ENCODE measurements at regions not wholly inside any gene's neighbourhood (a gene's known extent, or its start where the extent isn't known, plus 50 kb on each side); places are given as distances from the start of the nearest gene placed in this dataset.
"Not testable (repeated sequence)": the region's sequence is repeated elsewhere in the genome, so short reads cannot be mapped to it uniquely, and the experiment has no call there.

DNA sequence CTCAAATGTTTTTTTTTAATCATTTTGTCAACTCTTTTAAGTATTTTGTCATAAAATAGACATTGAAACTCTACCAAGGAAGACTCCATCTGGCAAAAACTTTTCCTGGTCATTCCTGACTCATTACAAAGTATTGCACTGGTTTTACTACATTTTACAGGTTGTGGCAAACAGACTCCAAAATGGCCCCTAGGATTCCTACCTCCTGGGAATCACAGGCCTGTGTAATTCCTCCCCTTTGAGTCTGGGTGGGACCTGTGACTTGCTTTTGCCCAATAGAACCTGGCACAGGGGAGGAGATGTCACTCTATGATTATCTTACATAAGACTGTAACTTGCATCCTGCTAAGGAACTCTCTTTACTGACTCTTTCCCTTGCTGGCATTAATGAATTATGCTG lies 123.6 kb upstream of the KCNJ6 start:
- intact Hi-C loops (cut with micrococcal nuclease): no loop called here

DNA sequence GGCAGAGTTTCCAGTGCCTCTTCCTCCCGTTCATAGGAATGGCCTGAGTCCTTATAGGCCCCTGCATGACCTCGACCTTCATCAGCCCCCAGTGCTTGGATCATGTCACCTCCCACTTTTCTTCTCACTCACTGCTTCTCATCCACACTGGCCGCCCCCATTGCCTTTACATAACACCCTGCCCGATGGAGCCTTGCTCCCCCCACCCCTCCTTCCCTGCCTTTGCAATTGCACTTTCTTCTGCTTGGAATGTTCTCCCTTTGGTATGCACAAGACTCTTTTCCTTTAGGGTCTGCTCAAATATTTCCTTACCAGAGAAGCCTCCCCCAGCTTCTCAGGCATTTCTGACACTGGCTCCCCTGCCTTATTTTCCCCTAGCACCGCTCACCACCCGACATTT lies 125.2 kb upstream of the KCNJ6 start:
- intact Hi-C loops (cut with micrococcal nuclease): no loop called here

DNA sequence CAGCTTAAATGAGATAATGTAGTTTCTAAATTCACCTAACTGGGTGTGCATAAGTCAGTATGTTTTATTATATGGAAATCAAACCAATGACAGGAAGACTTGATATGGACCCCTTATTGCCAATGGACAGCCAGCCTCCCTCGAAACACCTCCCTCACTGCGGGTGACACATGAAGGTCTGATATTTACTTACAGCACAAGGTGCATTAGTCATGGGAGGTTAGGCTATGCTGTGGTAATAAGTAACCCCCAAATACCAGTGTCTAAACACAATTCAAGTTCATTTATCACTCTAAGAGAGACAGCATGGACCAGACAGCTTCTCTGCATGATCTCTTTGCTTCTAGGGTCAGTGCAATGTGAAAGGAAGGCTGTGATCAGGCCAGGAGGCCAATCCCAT lies 126.0 kb upstream of the KCNJ6 start:
- intact Hi-C loops (cut with micrococcal nuclease): no loop called here

DNA sequence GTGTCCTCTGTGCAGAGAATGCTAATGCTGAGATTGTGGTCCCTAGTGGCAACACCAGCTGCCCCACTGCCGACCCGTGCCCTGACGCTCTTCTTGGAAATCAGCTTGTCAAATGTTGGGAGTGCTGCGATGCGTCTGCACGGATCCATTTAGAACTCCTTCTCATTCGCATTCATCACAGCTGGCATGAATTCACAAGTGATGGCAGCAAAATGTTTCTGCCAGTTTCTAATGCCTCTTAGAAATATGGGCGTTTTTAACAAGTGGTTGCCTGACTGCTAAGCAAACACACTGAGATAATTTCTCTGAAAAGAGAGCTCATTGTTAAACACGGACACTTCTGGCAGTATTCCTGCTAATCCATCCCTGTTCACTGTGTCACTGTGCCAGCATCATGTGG lies 131.9 kb upstream of the KCNJ6 start:
- intact Hi-C loops (cut with micrococcal nuclease): no loop called here

DNA sequence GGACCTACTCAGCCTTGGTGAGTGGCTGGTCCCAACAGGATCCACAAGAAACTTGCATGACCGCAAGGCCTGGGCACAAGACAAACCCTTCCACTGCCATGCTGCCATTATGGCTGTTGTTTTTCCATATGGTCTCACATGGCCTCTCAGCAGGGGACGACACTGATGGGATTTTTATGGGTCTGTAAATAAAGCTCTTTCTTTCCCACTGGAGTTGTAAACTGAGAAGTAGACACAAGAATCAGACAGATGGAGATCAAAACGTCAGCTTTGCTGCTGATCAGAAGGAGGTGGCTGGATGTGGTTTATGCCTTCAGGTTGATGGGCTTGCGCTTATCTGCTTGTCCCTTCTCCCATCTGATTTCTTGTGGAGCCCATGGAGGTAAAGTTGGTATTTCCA lies 138.1 kb upstream of the KCNJ6 start:
- intact Hi-C loops (cut with micrococcal nuclease): no loop called here

DNA sequence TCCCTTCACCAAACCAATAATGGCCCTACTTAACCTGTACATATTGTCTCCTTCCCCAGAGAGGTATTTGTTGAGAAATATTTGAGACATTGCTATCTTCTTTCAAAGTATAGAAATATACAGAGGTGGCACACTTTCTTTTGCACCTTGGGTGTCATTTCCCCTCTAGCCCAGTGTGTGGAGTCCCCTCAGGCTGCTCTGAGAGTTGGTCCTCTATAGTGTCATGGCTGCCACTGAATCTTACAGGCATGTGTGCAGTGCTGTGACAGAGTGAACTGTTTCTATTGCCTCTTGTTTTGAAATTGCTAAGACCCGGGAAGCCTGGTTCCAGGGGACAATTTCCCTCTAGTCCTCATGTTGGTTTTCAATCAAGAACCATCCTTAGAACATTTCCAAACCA lies 140.2 kb upstream of the KCNJ6 start:
- intact Hi-C loops (cut with micrococcal nuclease): no loop called here

DNA sequence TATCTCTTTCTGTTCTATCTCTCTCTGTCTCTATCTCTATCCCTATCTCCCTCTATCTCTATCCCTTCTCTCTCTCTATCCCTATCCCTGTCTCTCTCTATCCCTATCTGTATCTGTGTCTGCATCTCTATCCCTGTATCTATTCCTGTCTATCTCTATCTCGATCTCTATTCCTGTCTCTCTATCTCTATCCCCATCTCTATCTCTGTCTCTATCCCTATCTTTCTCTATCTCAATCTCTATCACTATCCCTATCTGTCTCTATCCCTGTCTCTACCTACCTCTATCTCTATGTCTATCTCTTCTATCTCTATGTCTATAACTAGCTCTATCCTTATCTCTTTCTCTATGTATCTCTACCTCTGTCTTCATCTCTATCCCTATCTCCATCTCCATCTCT lies 141.4 kb upstream of the KCNJ6 start:
- intact Hi-C loops (cut with micrococcal nuclease): no loop called here

DNA sequence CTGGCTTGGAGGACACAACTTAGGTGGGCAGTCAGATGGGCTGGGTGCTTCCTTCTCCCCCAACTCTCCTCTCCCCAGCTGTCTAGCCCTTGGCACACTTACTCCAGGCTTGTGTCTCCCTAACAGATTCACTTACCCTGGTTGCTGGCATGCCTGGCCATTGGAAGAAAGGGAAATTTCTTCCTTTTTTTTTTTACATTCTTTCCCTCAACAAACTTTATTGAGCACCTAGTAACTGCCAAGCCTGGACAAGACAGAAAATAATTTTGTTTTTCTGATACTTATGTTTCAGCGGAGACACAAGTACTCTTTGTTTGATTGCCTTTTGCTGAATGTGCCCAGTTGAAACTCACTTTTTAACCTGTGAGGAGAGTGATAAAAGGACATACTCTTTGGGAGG lies 144.3 kb upstream of the KCNJ6 start:
- intact Hi-C loops (cut with micrococcal nuclease): no loop called here

DNA sequence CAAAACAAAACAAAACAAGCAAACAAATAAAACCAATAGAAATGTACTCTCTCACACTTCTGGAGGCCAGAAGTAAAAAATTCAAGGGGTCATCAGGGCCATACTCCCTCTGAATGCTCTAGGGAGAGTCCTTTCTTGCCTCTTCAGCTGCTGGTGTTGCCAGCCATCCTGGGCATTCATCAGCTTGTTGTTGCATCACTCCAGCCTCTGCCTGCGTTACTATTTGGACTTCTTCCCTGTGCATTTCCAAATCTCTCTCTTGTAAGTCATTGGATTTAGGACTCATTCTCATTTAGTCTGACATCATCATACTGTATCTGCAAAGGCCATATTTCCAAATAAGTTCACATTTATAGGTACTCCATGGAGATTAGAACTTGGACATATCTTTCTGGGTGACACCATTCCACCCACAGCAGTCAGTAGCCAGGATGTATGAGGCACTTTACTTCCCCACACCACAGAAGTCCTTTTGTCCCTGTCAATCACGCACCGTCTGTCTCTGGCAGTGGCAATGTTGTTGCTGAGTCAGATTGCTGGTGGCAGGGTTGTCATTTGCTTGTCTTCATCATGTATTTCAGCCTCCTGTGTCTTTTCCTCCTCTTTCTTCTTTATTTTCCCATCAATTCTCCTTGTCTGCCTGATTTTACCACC lies 151.0 kb upstream of the KCNJ6 start:
- intact Hi-C loops (cut with micrococcal nuclease): no loop called here

DNA sequence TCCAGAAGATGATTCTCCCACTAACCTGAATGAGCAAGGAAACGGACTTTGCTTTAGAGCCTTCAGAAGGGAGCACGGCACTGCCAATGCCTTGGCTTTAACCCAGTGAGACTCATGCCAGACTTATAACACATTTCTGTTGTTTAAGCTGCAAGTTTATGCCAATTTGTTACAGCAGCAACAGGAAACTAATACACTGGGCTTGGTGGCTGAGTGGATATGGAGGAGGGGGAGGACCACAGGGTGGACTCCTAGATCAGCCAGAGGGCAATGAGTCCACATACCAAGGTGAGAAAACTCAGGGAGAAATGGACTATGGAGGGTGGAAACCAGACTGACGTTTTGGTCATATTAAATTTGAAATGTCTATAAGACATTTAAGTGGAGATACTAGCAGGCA lies 156.2 kb upstream of the KCNJ6 start:
- intact Hi-C loops (cut with micrococcal nuclease): no loop called here

DNA sequence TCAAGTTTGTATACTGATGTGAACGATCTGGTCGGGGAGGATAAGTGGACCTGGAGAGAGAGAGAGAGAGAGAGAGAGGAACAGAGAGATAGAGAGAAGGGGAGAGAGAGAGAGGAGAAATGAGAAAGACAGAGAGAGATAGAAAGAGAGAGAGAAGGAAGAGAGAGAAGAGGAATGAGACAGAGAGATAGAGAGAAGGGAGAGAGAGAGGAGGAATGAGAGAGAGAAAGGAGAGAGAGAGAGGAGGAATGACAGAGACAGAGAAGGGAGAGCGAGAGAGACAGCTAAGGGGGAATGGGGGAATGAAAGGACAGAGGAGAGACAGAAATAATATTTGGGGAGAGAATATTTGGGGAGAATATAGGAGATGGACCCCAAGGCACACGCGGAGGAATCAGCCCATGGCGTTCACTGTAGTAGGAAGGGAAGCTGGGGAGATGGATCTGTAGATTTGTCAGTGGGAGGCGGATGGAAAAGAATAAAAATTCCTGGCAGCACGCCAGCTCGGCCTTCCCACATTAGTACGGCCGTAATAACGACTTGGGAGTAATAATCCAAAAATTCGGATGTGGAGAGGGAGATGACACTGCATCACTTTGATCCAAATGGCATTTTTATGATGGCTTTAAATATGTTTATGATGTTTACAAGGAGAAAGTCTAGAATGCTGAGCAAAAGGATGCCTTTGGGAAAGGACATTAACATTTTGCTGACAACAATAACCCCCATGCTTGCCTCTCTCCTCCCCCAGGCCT lies 159.8 kb upstream of the KCNJ6 start:
- intact Hi-C loops (cut with micrococcal nuclease): no loop called here

DNA sequence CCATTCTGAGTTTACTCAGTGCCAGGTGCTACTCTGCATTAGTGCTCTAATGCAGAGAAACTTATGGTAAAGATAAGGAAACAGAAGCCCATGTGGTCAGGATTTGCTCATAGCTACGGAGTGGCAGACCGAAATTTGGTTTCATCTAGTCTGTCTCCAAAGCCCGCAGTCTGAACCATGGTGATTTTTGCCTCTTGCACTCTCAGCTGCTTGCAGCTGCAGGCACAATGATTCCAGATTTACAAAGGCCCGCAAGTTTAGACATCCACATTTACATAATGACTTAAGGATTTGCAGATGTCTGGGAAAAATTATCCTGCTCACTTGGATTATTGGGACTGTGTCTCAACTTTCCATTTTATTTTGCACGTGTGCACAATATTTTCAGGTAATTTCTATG lies 161.3 kb upstream of the KCNJ6 start:
- intact Hi-C loops (cut with micrococcal nuclease): no loop called here

DNA sequence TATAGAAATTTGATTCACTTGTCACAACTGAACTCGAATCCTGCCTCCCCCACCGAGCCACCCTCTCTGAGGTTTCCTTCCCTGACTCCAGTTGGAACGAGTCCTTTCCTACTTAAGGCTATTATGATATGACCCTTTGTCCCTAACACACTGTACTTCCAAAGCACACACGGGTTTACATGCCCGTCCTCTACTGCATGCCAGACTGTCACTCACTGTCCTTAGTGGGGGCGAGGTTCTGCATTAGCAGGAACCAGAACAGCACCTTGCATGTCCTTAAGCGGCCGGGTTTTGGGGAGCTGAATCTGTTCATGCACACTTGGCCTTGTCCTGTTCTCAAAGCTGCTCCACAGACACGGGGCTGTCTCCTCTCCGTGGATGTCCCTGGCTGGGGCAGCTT lies 164.6 kb upstream of the KCNJ6 start:
- intact Hi-C loops (cut with micrococcal nuclease): no loop called here

DNA sequence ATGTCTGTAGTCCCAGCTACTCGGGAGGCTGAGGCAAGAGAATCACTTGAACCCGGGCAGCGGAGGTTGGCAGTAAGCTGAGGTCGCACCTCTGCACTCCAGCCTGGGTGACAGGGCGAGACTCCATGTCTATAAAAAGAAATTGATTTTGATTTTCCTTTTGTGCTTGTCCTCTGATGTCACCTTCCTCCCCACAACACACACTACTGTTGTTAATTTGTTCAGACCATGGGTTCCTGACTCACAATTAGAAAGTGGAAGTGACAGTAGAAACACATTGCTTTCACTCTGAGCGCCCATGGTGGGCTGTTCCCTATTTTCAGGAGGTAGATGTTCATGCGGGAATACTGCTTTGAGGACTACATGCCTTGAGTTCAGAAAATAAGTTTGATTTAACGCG lies 165.5 kb upstream of the KCNJ6 start:
- intact Hi-C loops (cut with micrococcal nuclease): no loop called here

DNA sequence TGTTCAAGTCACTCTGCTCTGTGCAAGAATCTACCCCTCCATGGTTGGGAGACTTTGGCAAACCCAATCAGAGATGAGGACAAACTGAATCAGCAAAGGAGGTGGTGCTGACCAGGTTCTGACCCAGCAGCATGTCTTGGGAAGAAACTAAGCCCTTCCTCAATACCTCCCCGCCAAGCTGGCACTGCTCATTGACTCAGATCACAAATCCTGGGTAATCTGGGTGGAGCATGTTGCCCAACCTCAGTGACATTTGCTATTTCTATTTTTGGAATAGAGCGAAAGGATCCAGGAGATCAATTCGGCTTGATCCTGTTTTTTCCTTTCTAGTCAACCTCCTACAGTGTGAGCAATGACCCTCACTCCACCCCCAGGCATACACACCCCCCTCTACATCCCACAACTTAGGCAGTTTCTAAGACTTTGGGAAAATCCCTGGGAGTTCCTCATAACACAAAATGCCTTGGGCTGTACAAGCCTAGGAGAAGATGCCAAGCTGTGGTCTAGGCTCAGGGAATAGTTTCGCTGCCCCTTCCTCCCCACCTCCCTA lies 166.8 kb upstream of the KCNJ6 start:
- intact Hi-C loops (cut with micrococcal nuclease): no loop called here

DNA sequence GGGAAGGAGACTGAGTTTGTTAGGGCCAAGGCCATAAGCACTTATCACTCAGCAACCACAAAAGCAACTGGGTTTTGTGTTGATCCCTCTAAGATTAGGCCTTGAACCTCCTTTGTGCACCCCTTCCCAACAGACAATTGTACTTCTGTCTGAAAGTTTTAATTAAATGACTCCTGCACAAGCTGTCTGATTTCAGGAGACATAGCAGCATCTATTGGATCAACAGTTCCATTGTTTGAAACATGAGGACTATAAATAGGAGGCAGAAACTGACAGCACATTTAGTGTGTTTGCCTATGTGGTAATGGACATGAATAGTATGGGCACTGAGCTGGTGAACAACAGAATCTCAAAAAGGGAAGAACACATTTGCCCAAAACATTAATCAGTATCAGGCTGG lies 167.3 kb upstream of the KCNJ6 start:
- intact Hi-C loops (cut with micrococcal nuclease): no loop called here

DNA sequence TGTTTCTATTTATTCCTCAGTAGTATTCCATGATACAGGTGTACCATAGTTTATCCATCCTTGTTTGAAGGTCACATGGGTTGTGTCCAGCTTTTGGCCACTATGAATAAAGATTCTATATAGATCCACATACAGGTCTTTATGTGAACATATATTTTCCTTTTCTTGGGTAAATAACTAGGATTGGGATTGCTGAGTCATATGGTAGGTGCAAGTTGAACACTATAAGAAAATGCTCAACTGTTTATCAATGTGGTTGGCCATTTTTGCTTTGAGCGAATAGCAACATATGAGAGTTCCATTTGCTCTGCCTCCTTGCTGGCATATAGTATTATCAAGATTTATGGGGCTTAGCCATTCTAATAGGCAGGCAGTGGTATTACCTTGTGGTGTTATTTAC lies 170.2 kb upstream of the KCNJ15 start:
- intact Hi-C loops (cut with micrococcal nuclease): no loop called here

DNA sequence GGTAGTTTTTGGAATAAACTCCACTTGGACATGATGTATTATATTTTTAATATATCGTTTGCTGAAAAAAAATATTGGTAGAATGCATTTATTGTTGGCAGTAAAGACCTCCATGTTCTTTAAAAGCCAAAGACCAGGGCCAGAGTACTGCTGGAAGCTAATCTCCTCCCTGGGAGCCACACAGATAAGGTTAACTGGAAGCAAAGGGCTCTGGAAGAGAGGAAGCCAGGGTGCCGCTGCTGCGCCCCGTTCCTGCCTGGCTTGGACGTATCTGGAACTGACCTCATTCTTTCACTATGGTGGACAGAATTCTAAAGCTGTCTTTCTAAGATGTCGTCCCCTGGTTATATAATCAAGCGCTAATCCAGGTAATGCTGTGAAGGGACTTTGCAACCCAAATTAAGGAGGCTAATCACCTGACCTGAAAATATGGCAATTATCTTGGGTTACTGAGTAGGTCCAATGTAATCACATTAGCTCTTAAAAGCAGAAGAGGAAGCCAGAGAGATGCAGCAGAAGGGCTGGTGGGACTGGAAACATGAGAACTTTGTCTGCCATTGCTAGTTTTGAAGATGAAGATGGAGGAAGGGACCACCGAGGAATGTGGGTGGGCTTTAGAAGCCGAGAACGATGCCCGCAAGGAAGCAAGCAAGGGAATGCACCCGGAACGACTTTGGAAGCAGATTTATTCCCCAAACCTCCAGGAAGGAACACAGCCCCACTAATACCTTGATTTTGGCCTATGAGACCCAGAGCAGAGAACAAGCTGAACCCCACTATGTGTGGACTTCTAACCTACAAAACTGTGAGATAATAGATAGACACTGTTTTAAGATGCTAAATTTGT lies 167.7 kb upstream of the KCNJ15 start:
- intact Hi-C loops (cut with micrococcal nuclease): no loop called here

DNA sequence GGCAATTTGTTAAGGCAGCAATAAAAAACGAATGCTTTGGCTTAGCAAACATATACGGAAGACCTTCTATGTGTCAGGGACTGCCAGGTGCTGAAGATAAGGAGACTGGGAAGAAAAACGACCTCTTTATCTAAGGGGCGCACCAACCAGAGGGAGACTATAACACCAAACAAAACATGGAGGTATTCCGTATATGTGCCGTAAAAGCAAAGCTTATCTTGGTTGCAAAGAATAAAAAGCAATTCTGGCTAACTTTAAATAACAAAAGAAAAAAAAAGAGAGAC lies 167.1 kb upstream of the KCNJ15 start:
- intact Hi-C loops (cut with micrococcal nuclease): no loop called here

DNA sequence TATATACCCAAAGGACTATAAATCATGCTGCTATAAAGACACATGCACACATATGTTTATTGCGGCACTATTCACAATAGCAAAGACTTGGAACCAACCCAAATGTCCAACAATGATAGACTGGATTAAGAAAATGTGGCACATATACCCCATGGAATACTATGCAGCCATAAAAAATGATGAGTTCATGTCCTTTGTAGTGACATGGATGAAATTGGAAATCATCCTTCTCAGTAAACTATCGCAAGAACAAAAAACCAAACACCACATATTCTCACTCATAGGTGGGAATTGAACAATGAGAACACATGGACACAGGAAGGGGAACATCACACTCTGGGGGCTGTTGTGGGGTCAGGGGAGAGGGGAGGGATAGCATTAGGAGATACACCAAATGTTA lies 165.7 kb upstream of the KCNJ15 start:
- intact Hi-C loops (cut with micrococcal nuclease): not testable (repeated sequence)

DNA sequence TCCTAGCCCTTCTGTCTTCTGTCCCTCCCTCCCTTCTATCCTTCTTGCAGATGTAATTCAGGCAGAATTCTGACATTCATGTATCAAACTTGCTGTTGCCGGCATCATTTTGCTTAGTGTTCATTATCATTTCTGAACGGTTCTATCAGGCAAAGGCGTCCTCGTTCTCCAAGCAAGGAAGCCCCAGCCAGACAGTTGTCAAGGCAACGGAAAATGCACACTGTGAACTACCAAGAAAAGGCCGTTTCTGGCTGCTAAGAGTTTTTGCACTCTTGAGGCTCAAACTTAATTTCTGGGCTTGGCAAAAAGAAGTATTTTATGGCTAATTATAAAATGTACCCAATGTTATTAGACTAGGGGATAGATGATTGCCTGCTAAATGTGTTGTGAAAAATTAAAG lies 164.7 kb upstream of the KCNJ15 start:
- intact Hi-C loops (cut with micrococcal nuclease): no loop called here

DNA sequence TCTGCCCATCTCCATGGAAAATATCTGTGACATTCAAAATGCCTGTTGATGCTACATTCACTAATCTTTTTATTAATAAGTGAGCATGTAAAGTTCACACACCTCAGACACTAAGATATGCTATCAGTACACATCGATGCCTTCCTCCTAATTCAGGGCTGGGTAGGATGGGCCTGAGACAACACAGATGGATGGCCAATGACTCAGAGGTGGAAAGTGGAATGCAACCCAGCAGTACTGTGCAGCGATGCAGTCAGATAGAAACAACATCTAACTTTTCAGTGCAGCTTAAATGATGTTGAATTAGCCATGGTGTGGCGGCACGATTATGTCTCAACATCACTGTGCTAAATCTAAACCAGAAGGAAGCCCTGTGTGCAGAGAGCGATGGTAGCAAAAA lies 161.6 kb upstream of the KCNJ15 start:
- intact Hi-C loops (cut with micrococcal nuclease): no loop called here

Data from T-helper 2 cell treated with Interferon-gamma antibody and Interleukin-4, amounts not matched to agents 100 ng/mL and 5 ng/mL, for 36 hours (primary cell).